Right cardiac atrium (tissue), 5 donors: ENCODE measurements at regions not wholly inside any gene's neighbourhood (a gene's known extent, or its start where the extent isn't known, plus 50 kb on each side); places are given as distances from the start of the nearest gene placed in this dataset.

Experiments
- ATAC-seq, 2 donors: fragments of 200-7000 bp; cut with Tn5 transposase; one replicate each; pipeline versions ENCODE4 v1.8.0 to v1.9.1; 2020; ENCODE audit warnings: moderate library complexity in 2 of 2, mild to moderate bottlenecking in 1 of 2
- DNase-seq, 3 donors: peaks; one replicate each; pipeline ENCODE4 v3.0.0-alpha.2; 2020
- H3K27ac ChIP-seq: one replicate; pipeline ENCODE4 v1.5.1; 2013; ENCODE audit warnings: mild to moderate bottlenecking, low read length, control low read depth, moderate library complexity
- H3K27me3 ChIP-seq: one replicate; pipeline ENCODE4 v1.6.1; 2013; ENCODE audit not compliant: control insufficient read depth, insufficient read depth
- H3K4me1 ChIP-seq: one replicate; pipeline ENCODE4 v1.6.1; 2013; ENCODE audit warnings: low read length; ENCODE audit not compliant: control insufficient read depth, insufficient read depth
- H3K4me3 ChIP-seq: one replicate; pipeline ENCODE4 v1.5.1; 2013; ENCODE audit warnings: low read length, control low read depth
- H3K9me3 ChIP-seq: one replicate; pipeline ENCODE4 v1.6.1; 2013; ENCODE audit warnings: low read length; ENCODE audit not compliant: control insufficient read depth
- WGBS: extraction: QIAGEN DNeasy Blood & Tissue Kit; methylation state at CpG from one replicate; pipeline ENCODE4 v1.1.7; 2013; 5-methylcytosine and 5-hydroxymethylcytosine counted together
- intact Hi-C, 4 donors: fragments of 100-400 bp; cut with DNase I; formaldehyde crosslinking; loops; one replicate each; pipeline versions ENCODE4 v1.11.0 to v1.14.0; 2022 to 2023
- donor health status: healthy with polysubstance abuse.
- donor health status: DM: no; HTN: yes; CAD: no.
- donor health status: DM: no; HTN: no; CAD: no.
- donor health status: DM: no; HTN: yes; CAD: no; lungs with severe emphysema.
- donor health status: DM: yes; HTN: yes; CAD: no.

DNA sequence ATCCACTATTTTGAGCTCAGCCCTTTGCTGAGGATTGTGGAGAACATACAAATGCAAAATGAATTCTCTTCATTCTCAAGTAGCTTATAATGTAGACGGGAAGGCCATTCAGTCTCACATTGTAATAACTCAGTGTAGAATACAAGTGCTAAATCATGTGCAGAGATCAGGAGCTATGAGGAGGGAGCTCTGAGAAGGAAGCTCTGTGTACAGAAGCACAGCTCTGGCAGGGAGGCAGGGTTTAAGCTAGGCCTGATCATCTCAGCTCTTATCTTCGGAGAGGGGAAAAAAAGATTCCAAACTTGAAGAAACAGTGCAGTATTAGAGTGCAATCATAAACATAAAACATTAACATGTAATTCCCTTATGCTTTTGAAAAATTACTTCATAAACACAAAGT, 291.1 kb upstream of the SKOR2 start:
- Histone ChIP-seq H3K4me1 (no peaks in the 10 kb centered on the region), H3K27me3 (no peaks in the 10 kb centered on the region), H3K9me3 (no peaks in the 10 kb centered on the region), H3K27ac (no peak overlapping the region), H3K4me3 (no peak overlapping the region)
- ATAC-seq = no peak
- 64% methylated on average over 2 of the region's 2 CpGs for WGBS
- intact Hi-C loops = no loop called here
- DNase-seq = no peak

DNA sequence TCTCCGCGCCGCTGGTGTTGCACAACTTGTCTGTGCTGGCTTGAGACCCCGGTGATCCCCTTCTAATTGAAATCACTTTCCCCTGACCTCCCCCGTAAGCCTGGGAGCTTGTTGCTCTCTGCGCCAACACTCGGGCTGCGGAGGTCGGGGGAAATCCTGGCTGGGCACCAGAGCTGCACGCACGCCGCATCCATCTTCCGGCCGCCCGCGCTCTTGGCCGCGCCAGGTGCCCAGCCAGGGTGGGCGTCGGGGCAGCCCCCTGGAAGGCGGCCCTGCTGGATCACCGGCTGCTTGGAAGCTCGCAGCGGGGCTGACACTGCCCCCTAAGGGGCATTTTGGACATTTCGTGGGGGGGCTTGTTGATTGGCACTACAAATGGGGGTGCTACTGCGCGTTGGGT, 280.3 kb upstream of the SKOR2 start:
- H3K4me1 ChIP-seq = no peaks in the 10 kb centered on the region
- WGBS = 7% methylated on average over 27 of the region's 27 CpGs
- ATAC-seq (no peak), DNase-seq (no peak)
- H3K9me3 ChIP-seq = no peaks in the 10 kb centered on the region
- intact Hi-C loops = loop anchor here in 1 of 4 donors (10.0 kb wide), 1 partner anchor 117 kb away; no protein-coding TSS in a partner anchor
- H3K27me3 ChIP-seq = peaks cover 2% of the 10 kb centered on the region
- no peak overlapping the region for H3K4me3 ChIP-seq
- H3K27ac ChIP-seq = no peak overlapping the region

DNA sequence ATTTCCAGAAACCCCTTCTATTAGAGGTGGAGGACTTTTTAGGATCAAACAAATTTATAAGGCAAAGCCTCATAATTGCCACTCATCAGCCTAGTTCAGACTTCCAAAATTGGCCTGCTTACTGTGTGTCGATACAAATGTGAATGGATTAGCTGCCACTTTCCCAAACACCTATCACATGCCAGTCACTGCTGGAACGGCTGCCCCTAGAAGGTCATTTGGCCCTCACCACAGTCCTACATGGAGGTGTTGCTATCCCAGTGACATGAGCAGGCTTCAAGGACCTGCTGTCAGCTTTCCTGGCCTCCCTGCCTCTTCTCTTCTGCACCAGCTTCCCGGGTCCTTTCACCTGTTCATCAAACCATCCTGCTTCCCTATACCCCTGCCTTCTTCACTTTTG, 279.2 kb upstream of the SKOR2 start:
- no peaks in the 10 kb centered on the region for H3K9me3 ChIP-seq
- ATAC-seq = peak; percentile 78 to 84
- intact Hi-C loops = loop anchor here in 1 of 4 donors (10.0 kb wide), 1 partner anchor 116 kb away; no protein-coding TSS in a partner anchor
- peaks cover 2% of the 10 kb centered on the region for H3K27me3 ChIP-seq
- no peaks in the 10 kb centered on the region for H3K4me1 ChIP-seq
- H3K27ac ChIP-seq = no peak overlapping the region
- WGBS = 70% methylated on average over 3 of the region's 3 CpGs
- H3K4me3 ChIP-seq = no peak overlapping the region
- DNase-seq = peak in 1 of 3 donors; percentile 24

DNA sequence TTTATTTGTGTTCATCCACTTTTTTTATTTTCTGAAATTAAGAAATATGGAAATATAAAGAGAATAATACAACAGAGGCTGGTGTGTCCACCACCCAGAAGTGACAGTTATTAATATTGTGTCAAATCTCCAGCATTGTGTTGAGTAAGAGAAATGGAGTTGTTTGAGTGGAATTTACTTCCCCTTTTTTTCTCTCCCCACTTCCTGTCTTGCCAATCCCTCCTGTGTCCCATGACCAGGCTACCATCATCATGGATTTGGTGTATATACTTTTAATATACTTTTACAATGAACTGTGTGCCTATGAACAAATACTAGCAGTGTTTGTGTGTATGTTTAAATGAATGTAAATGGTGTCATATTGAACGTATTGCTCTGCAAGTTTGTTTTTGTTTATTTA, 276.9 kb upstream of the SKOR2 start:
- WGBS = 85% methylated on average over 1 of the region's 1 CpG

DNA sequence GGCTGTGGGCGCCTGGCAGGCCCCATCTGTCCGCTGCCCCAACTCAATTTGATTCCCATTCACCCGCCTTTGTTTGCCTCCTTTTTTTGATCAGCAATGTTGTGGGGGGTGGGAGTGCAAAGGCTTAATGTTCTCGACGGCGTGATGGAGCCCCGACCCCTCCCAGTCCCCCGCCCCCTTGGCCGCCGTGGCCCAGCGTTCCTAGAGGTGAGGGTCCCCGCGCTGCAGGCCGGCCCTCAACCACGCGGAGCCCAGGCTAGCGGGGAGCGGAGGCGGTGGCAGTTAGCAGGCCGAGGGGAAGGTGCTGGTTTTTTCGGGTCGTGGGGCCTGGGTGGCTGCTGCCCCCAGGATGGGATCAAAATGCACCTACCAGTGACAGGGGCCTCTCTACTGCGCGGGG, 274.7 kb upstream of the SKOR2 start:
- no peaks in the 10 kb centered on the region for H3K9me3 ChIP-seq
- WGBS = 58% methylated on average over 24 of the region's 24 CpGs
- H3K4me3 ChIP-seq = no peak overlapping the region
- no peaks in the 10 kb centered on the region for H3K27me3 ChIP-seq
- intact Hi-C loops = no loop called here
- H3K27ac ChIP-seq = no peak overlapping the region
- DNase-seq (no peak), ATAC-seq (no peak)
- H3K4me1 ChIP-seq = no peaks in the 10 kb centered on the region

More for the DNA sequence above, 276.9 kb upstream of the SKOR2 start:
- Histone ChIP-seq H3K4me1 (no peaks in the 10 kb centered on the region), H3K4me3 (no peak overlapping the region), H3K27ac (no peak overlapping the region), H3K9me3 (no peaks in the 10 kb centered on the region), H3K27me3 (peaks cover 2% of the 10 kb centered on the region)
- intact Hi-C loops = no loop called here
- ATAC-seq (no peak), DNase-seq (no peak)

DNA sequence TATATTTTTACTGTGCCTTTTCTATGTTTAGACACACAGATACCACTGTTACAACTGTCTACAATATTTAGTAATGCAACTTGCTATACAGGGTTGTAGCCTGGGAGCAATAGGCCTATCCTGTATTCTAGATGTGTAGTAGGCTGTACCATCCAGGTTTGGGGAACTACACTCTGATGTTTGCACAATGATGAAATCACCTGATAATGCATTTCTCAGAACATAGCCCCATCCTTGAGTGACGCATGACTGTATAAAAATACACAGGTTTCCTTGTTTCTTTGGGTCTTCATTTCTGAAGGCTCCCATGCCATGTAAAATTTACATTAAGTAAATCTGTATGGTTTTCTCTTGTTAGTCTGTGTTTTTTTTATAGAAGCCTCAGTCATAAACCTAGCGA, 270.9 kb upstream of the SKOR2 start:
- 96% methylated on average over 2 of the region's 2 CpGs for WGBS
- no peak overlapping the region for H3K27ac ChIP-seq
- intact Hi-C loops = no loop called here
- no peak overlapping the region for H3K4me3 ChIP-seq
- no peak for DNase-seq
- no peaks in the 10 kb centered on the region for H3K27me3 ChIP-seq
- ATAC-seq = no peak
- H3K4me1 ChIP-seq = no peaks in the 10 kb centered on the region
- H3K9me3 ChIP-seq = no peaks in the 10 kb centered on the region

DNA sequence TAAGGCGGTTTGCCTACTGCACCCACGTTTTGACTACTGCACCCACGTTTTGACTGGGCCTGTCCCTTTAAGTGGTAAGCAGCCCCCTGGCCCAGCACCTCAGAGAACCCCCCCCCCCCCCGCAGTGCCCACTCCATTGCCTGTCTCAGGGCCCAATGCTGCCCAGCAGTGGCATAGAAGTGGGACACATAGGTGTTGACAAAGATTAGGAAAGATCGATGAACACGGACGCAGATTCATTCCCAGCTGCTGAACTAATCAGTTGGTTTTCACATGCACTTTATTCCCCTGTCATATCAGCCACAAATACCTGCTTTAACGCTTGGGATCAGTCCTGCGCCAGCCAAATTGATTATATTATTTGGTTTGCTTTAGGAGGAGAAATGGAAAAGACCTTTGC, 268.8 kb upstream of the SKOR2 start:
- DNase-seq = no peak
- ATAC-seq = no peak
- intact Hi-C loops = no loop called here
- Histone ChIP-seq H3K4me1 (no peaks in the 10 kb centered on the region), H3K4me3 (no peak overlapping the region), H3K27me3 (no peaks in the 10 kb centered on the region), H3K27ac (no peak overlapping the region), H3K9me3 (no peaks in the 10 kb centered on the region)
- WGBS = 73% methylated on average over 9 of the region's 9 CpGs

DNA sequence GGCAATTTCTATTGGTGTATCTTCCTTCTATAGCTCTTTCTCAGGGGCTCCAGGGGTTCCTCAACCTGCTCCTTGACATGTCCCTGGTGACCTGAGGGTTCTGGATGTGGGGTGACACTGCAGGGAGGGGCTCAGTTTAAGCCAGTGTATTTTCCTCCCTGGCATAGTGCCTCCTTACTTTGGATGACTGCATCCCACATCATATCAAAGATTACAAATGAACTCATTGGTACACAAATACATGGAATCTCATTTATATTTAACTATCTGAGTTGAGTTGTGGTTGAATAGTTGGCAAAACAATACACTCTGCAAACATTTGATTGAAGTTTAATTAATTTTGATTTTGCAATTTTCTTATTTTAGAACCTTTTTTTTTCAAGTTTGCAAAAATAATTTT, 268.2 kb upstream of the SKOR2 start:
- H3K4me1 ChIP-seq = no peaks in the 10 kb centered on the region
- no peak for DNase-seq
- H3K9me3 ChIP-seq = no peaks in the 10 kb centered on the region
- no peak for ATAC-seq
- H3K27me3 ChIP-seq = no peaks in the 10 kb centered on the region
- H3K27ac ChIP-seq = no peak overlapping the region
- intact Hi-C loops = no loop called here
- no peak overlapping the region for H3K4me3 ChIP-seq

DNA sequence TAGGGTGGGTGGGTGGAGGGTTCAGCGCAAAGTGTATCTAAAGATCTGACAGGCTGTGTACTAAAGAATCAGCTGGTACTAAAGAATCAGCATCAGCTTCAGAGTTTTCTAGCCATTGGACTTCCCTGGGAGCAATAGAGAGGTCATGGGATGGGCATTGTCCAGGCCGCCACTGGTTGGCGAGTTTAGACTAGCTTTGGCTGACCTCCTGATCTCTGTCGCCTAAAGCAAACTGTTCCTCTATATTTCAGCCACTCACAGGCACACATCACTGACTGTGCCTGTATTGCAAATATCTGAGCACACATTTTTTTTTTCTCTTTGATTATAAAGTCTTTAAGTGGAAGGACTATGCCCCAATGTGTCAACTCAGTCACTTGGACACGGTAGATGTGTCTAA, 267.8 kb upstream of the SKOR2 start:
- Histone ChIP-seq H3K27ac (no peak overlapping the region), H3K27me3 (no peaks in the 10 kb centered on the region), H3K4me1 (no peaks in the 10 kb centered on the region), H3K4me3 (no peak overlapping the region), H3K9me3 (no peaks in the 10 kb centered on the region)
- WGBS = 86% methylated on average over 5 of the region's 5 CpGs
- ATAC-seq (no peak), DNase-seq (no peak)
- intact Hi-C loops = no loop called here

DNA sequence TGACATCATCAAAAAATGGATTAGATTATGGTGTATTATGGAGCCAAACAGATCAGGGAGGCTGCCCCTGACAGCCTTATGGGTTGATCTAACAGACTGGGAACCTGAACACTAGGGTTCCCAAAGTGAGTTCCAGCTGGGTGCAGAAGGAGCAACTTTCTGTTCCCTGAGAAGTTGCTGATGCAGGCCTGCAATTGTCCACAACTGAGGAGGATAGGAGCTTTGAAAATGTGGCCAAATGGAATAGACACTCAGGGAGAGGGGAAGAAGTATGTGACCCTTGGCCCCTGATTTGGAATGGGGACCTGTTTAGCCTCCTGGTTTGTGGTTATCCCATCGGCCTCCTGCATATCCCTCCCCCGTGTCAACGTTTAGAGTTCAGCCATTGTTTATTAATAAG, 262.2 kb upstream of the SKOR2 start:
- no peak overlapping the region for H3K4me3 ChIP-seq
- no peak for ATAC-seq
- H3K27ac ChIP-seq = no peak overlapping the region

DNA sequence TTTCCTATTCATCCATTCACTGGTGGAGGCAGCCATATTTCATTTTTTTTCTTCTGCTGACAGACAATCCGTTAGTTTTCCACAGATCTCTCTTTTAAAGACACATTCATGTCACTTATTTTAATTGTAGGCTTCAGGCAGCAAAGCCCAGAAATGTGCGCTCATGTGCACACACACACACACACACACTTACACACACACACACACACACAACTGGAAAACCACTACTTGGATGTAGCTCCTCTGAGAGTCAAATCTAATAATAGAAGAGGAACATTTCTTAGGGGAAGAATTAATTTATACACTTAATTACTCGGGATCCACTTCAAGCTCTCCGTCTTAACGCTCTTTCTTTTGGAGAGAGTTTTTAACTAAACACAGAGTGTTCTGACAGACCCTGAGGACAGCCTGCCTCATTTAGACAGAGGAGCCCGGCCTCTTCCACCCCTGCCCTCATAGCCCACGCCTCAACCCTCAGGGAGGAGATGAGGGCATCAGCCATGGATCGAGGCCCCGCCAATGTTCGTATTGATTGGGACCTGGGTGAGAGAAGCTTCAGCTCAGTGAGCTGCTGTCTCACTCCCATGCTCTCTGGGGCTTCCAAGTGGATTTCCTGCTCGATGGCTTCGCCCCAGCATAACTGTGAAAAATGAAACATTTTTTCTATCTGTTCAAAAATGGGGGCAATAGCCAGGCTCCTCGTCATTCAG, 261.4 kb upstream of the SKOR2 start:
- H3K27me3 ChIP-seq = no peaks in the 10 kb centered on the region
- peaks cover 2% of the 10 kb centered on the region for H3K4me1 ChIP-seq
- H3K27ac ChIP-seq = no peak overlapping the region
- no peak for DNase-seq
- no peak overlapping the region for H3K4me3 ChIP-seq
- peak in 1 of 2 donors; percentile 24 for ATAC-seq
- no peaks in the 10 kb centered on the region for H3K9me3 ChIP-seq
- intact Hi-C loops = no loop called here
- WGBS = 82% methylated on average over 13 of the region's 13 CpGs

More for the DNA sequence above, 262.2 kb upstream of the SKOR2 start:
- H3K27me3 ChIP-seq = no peaks in the 10 kb centered on the region
- H3K4me1 ChIP-seq = peaks cover 2% of the 10 kb centered on the region
- intact Hi-C loops = no loop called here
- no peak for DNase-seq
- 81% methylated on average over 3 of the region's 3 CpGs for WGBS
- H3K9me3 ChIP-seq = no peaks in the 10 kb centered on the region

DNA sequence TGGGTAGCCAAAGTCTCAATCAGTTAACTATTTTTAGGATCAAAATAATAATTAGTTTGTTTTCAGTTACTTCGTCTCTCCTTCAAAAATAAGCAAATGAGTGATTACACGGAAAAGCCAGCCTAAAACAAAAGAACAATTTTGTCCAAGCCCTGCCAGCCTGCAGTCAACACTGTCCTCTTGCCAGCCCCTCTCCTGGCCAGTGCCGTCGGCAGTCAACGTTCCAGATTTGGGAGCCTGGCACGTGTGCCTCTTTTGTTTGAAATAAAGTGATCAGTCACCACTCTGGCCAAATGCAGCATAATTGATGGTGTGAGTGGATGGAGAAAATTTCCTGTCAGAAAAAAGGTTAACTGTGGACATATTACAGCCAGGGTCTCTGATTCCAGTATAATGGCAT, 260.6 kb upstream of the SKOR2 start:
- H3K27me3 ChIP-seq = no peaks in the 10 kb centered on the region
- no peaks in the 10 kb centered on the region for H3K9me3 ChIP-seq
- 43% methylated on average over 6 of the region's 6 CpGs for whole genome bisulfite sequencing
- no peak overlapping the region for H3K27ac ChIP-seq
- peaks cover 2% of the 10 kb centered on the region for H3K4me1 ChIP-seq
- intact Hi-C loops = no loop called here
- no peak overlapping the region for H3K4me3 ChIP-seq
- ATAC-seq = no peak
- no peak for DNase-seq
